ENCODE measurements at regions not wholly inside any gene's neighbourhood (a gene's known extent, or its start where the extent isn't known, plus 50 kb on each side); places are given as distances from the start of the nearest gene placed in this dataset.

DNA sequence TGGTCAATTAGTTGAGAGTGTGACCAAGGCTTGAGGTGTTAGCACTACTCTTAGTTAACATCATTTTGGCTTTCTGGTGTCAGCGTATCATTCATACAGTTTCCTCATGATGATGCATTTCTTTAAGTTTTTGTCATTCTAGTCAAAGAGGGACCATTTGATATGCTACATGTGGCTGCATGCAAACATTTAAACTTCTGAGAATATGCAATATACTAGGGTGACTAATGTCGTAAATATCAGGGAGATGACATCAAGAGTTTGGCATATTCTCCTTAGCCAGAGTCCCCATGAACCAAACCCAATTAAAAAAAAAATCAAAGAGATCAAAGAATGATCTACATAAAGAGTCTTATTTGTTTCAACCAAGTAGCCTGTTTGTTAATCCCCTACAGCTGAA lies 537.4 kb upstream of the PCDH7 start:
- no peak for TF ChIP-seq CTCF (conservative IDR thresholded peaks at IDR 0.05)
- no peak for TF ChIP-seq EZH2 (IDR thresholded peaks at IDR 0.05; ENCODE audit: low read depth)
